ENCODE measurements at regions not wholly inside any gene's neighbourhood (a gene's known extent, or its start where the extent isn't known, plus 50 kb on each side); places are given as distances from the start of the nearest gene placed in this dataset.
A peak's percentile ranks its signal among the peaks of the same experiment; 100 is the strongest.

GRCh38 chr5:124552526-124552925 lies 193.9 kb downstream of the ZNF608 start:
- FAIRE-seq (no peak), DNase-seq (ENCODE audit: extremely low read depth in 1 of 4, low spot score in 3 of 4) (no peak), ATAC-seq (no peak)
- H3K4me1 ChIP-seq (replicated peaks in 1 of 2; ENCODE audit: control insufficient read depth in 2 of 2, insufficient read depth in 2 of 2, low read length in 2 of 2): no peaks in the 10 kb centered on the region
- WGBS (ENCODE audit: insufficient coverage, low coverage, missing lambda C conversion rate): 9% methylated on average over 4 of the region's 4 CpGs
- no peak overlapping the region for H3K27ac ChIP-seq (ENCODE audit: extremely low read depth, low read depth, low read length)
- H3K79me2 ChIP-seq (ENCODE audit: control insufficient read depth, insufficient read depth, low read length): no peaks in the 10 kb centered on the region
- H2AFZ ChIP-seq (ENCODE audit: low read depth, low read length): no peak overlapping the region
- intact Hi-C loops (cut with micrococcal nuclease): no loop called here
- in situ Hi-C loops (cut with MboI): no loop called here
- BruUV-seq (replicated peaks): no TSS peak
- TF ChIP-seq GTF2F1 (IDR thresholded peaks at IDR 0.05; ENCODE audit: low read depth, low read length) (no peak), ZNF639 (CRISPR knock-in tag; conservative IDR thresholded peaks at IDR 0.05 in 1 of 2, IDR thresholded peaks at IDR 0.05 in 1 of 2) (no peak), SMAD1 (IDR thresholded peaks at IDR 0.05; ENCODE audit: low read depth, low read length, partially characterized antibody) (no peak), ZNF316 (IDR thresholded peaks at IDR 0.05) (peak; percentile 31; the same call in 1 of the 2 replicates), MTA1 (IDR thresholded peaks at IDR 0.05; ENCODE audit: borderline replicate concordance) (no peak), KHSRP (IDR thresholded peaks at IDR 0.05) (no peak)
- no peaks in the 10 kb centered on the region for H4K20me1 ChIP-seq (replicated peaks; ENCODE audit: control insufficient read depth, insufficient read depth, low read length)
- H3K4me3 ChIP-seq: no peak overlapping the region
- H3K4me2 ChIP-seq (ENCODE audit: insufficient read depth, low read length): no peak overlapping the region
- CTCF ChIA-PET (ENCODE audit: low intra/inter-chr PET ratio): no interaction called here
- no peaks in the 10 kb centered on the region for H3K27me3 ChIP-seq (ENCODE audit: control insufficient read depth in 2 of 2, insufficient read depth in 2 of 2, low read length in 2 of 2)
- H3K9me3 ChIP-seq (replicated peaks; ENCODE audit: control insufficient read depth, insufficient read depth, low read depth, low read length): no peaks in the 10 kb centered on the region
- no peak overlapping the region for H3K9ac ChIP-seq (ENCODE audit: insufficient read depth in 1 of 2, low read depth in 2 of 2, low read length in 2 of 2)
- POLR2A ChIA-PET: no interaction called here
- H3K9me1 ChIP-seq (ENCODE audit: control insufficient read depth, insufficient read depth, low read length): no peaks in the 10 kb centered on the region
- H3K36me3 ChIP-seq (ENCODE audit: control insufficient read depth, insufficient read depth, low read length): no peaks in the 10 kb centered on the region

GRCh38 chr5:124551939-124552279 lies 194.5 kb downstream of the ZNF608 start:
- Histone ChIP-seq H2AFZ (ENCODE audit: low read depth, low read length) (no peak overlapping the region), H3K9me3 (replicated peaks; ENCODE audit: control insufficient read depth, insufficient read depth, low read depth, low read length) (no peaks in the 10 kb centered on the region), H3K79me2 (ENCODE audit: control insufficient read depth, insufficient read depth, low read length) (no peaks in the 10 kb centered on the region), H3K9ac (ENCODE audit: insufficient read depth in 1 of 2, low read depth in 2 of 2, low read length in 2 of 2) (no peak overlapping the region), H4K20me1 (replicated peaks; ENCODE audit: control insufficient read depth, insufficient read depth, low read length) (no peaks in the 10 kb centered on the region), H3K9me1 (ENCODE audit: control insufficient read depth, insufficient read depth, low read length) (no peaks in the 10 kb centered on the region), H3K4me1 (replicated peaks in 1 of 2; ENCODE audit: control insufficient read depth in 2 of 2, insufficient read depth in 2 of 2, low read length in 2 of 2) (no peaks in the 10 kb centered on the region), H3K27ac (ENCODE audit: extremely low read depth, low read depth, low read length) (no peak overlapping the region), H3K36me3 (ENCODE audit: control insufficient read depth, insufficient read depth, low read length) (no peaks in the 10 kb centered on the region), H3K27me3 (ENCODE audit: control insufficient read depth in 2 of 2, insufficient read depth in 2 of 2, low read length in 2 of 2) (no peaks in the 10 kb centered on the region), H3K4me2 (ENCODE audit: insufficient read depth, low read length) (no peak overlapping the region), H3K4me3 (no peak overlapping the region)
- ATAC-seq: no peak
- ChIA-PET POLR2A (no interaction called here), CTCF (ENCODE audit: low intra/inter-chr PET ratio) (no interaction called here)
- intact Hi-C loops (cut with micrococcal nuclease) (no loop called here), in situ Hi-C loops (cut with MboI) (no loop called here)
- no peak for FAIRE-seq
- BruUV-seq (replicated peaks): no TSS peak
- DNase-seq (ENCODE audit: extremely low read depth in 1 of 4, low spot score in 3 of 4): no peak
- TF ChIP-seq ZBED1 (IDR thresholded peaks at IDR 0.05) (no peak), ARNT (IDR thresholded peaks at IDR 0.05) (no peak), PHTF2 (CRISPR knock-in tag; IDR thresholded peaks at IDR 0.05) (no peak), TFE3 (CRISPR knock-in tag; IDR thresholded peaks at IDR 0.05) (no peak), SAFB2 (IDR thresholded peaks at IDR 0.05; ENCODE audit: borderline replicate concordance, low read depth, low read length, severe bottlenecking) (no peak), EHMT2 (IDR thresholded peaks at IDR 0.05) (no peak), ZFP91 (CRISPR knock-in tag; IDR thresholded peaks at IDR 0.05) (no peak), ZNF41 (CRISPR knock-in tag; conservative IDR thresholded peaks at IDR 0.05) (no peak), PTRF (tag; IDR thresholded peaks at IDR 0.05) (no peak), KDM2B (CRISPR knock-in tag; IDR thresholded peaks at IDR 0.05) (no peak)

Data from K562 (cell line).